ENCODE measurements at regions not wholly inside any gene's neighbourhood (a gene's known extent, or its start where the extent isn't known, plus 50 kb on each side); places are given as distances from the start of the nearest gene placed in this dataset.

DNA sequence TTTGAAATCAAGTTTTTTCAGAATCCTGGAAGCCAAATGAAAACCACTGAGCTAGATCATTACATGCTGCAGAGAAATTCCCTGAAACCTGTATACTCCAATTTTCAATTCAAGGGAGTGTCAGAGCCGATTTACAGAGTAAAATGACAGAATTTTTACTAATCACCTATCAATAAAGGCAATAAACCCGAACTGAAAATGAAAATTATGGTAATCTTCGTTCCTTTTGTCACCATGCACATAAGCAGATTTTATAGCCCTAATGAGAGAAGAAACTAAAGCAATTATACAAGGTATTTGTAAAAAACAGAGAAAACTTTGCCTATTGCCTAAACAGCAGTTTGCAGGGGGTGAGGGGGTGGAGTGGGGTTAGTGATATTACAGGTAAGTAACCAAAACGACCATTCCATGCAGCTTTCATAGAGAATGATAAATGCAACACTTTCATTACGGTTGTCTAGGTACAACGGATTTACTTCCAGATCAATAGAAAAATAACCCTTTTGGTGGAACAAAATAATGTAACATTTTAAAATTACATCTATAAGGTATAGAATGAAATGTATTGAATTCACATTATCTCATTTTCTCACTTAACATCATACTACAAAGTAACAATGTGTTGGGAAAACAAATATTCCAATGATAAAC is 115.2 kb upstream of the BEND6 start:
- no peak overlapping the region for H3K4me3 ChIP-seq (ENCODE audit: low read length in 2 of 2)
- 91 to 92% methylated on average over 6 of the region's 6 CpGs for WGBS, 2 donors
- intact Hi-C loops (cut with DNase I), result loop anchor here (5.0 kb wide), 5 partner anchors 32 to 132 kb away; no protein-coding TSS in a partner anchor

DNA sequence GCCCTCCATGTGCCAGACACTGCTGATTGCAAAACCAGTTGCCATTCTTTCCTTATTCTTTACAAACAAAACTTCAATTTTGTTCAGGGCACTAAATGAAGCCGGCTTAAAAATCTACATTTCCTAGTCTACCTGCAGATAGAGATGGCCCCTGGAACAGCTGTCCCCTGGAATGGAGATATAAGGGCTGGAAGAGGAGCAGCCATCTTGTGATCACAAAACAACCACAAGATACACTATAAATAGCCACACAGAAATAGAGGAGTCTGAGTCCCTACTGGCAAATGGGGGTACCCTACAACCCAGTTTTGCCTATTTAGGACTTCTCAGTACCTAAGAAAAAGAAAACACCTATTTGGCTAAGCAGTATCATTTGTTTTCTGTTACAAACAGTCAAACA is 115.9 kb upstream of the BEND6 start:
- Histone ChIP-seq H3K4me1 (ENCODE audit: control insufficient read depth in 1 of 2, insufficient read depth in 2 of 2, low read length in 2 of 2) (no peaks in the 10 kb centered on the region), H3K36me3 (ENCODE audit: control insufficient read depth in 1 of 2, insufficient read depth in 2 of 2, low read length in 1 of 2) (no peaks in the 10 kb centered on the region), H3K27me3 (ENCODE audit: control insufficient read depth in 1 of 2, insufficient read depth in 2 of 2, low read length in 1 of 2) (no peaks in the 10 kb centered on the region), H3K27ac (ENCODE audit: low read depth in 1 of 2, low read length in 2 of 2) (no peak overlapping the region), H3K9me3 (ENCODE audit: control insufficient read depth, low read length) (no peaks in the 10 kb centered on the region), H3K4me3 (ENCODE audit: low read length in 2 of 2) (no peak overlapping the region)
- intact Hi-C loops (cut with DNase I), result loop anchor here in 1 of 2 donors (5.0 kb wide), 1 partner anchor 37 kb away; no protein-coding TSS in a partner anchor
- WGBS, 2 donors, result 92 to 93% methylated on average over 1 of the region's 1 CpG
- no peak for DNase-seq
- ATAC-seq (ENCODE audit: low FRiP score), result no peak

More for the DNA sequence above, 115.2 kb upstream of the BEND6 start:
- H3K27ac ChIP-seq (ENCODE audit: low read depth in 1 of 2, low read length in 2 of 2), result no peak overlapping the region
- H3K36me3 ChIP-seq (ENCODE audit: control insufficient read depth in 1 of 2, insufficient read depth in 2 of 2, low read length in 1 of 2), result no peaks in the 10 kb centered on the region
- ATAC-seq (ENCODE audit: low FRiP score) (no peak), DNase-seq (no peak)
- H3K9me3 ChIP-seq (ENCODE audit: control insufficient read depth, low read length), result no peaks in the 10 kb centered on the region
- H3K27me3 ChIP-seq (ENCODE audit: control insufficient read depth in 1 of 2, insufficient read depth in 2 of 2, low read length in 1 of 2), result no peaks in the 10 kb centered on the region
- no peaks in the 10 kb centered on the region for H3K4me1 ChIP-seq (ENCODE audit: control insufficient read depth in 1 of 2, insufficient read depth in 2 of 2, low read length in 2 of 2)

DNA sequence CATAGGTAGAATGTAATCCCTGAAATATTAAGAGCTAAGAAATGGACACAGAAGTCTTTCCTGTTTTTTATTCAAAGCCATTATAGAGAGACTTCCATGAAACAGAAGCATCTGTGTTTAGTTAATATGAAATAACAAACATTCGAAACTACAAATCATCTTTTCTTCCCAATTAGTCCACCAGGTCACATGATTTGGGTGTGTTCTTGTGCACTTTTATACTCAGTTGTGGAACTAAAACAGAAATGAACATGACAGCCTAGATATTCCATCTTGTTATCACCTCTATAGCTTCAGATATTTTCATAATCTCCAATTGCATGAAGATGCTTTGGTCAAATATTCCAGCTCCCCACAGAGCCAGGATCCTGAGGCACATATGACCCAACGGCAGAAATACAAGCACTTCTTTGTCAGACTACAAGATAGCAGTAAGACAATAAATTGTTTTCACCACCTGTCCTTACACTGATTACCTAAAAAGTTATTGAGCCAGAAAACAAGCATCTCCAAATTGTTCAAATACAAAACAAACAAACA is 116.8 kb upstream of the BEND6 start:
- DNase-seq (no peak), ATAC-seq (ENCODE audit: low FRiP score) (no peak)
- 90 to 94% methylated on average over 2 of the region's 2 CpGs for WGBS, 2 donors
- Histone ChIP-seq H3K36me3 (ENCODE audit: control insufficient read depth in 1 of 2, insufficient read depth in 2 of 2, low read length in 1 of 2) (no peaks in the 10 kb centered on the region), H3K27me3 (ENCODE audit: control insufficient read depth in 1 of 2, insufficient read depth in 2 of 2, low read length in 1 of 2) (no peaks in the 10 kb centered on the region), H3K4me3 (ENCODE audit: low read length in 2 of 2) (no peak overlapping the region), H3K9me3 (ENCODE audit: control insufficient read depth, low read length) (no peaks in the 10 kb centered on the region), H3K27ac (ENCODE audit: low read depth in 1 of 2, low read length in 2 of 2) (no peak overlapping the region), H3K4me1 (ENCODE audit: control insufficient read depth in 1 of 2, insufficient read depth in 2 of 2, low read length in 2 of 2) (no peaks in the 10 kb centered on the region)
- intact Hi-C loops (cut with DNase I), result loop anchor here in 1 of 2 donors (5.0 kb wide), 1 partner anchor 36 kb away; no protein-coding TSS in a partner anchor

DNA sequence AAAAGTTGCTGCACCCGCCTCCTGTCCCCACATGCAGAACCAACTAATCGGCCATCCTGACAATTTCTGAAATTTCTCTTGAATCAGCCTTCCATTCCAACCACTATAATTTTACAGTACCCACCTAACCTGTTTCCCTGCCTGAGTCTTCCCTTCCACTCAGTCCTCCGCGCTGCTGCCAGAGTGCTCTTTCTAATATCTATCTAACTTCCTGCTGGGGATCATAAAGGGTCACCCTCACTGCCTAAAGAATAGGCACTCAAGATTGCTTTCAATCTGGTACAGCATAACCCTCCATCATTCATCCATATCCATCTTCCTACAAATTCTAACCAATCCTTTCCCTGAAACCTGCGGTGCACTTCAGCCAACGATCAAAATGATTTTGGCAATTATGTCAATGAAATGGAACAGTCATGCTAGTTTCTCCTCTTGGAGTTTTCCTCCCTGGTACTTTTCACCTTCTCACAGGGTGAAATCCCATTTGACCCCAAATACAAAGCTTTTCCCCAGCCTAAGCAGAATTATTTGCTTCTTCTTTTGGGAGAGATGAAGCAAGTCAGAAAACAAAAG is 117.5 kb upstream of the BEND6 start:
- no peaks in the 10 kb centered on the region for H3K36me3 ChIP-seq (ENCODE audit: control insufficient read depth in 1 of 2, insufficient read depth in 2 of 2, low read length in 1 of 2)
- no peaks in the 10 kb centered on the region for H3K27me3 ChIP-seq (ENCODE audit: control insufficient read depth in 1 of 2, insufficient read depth in 2 of 2, low read length in 1 of 2)
- intact Hi-C loops (cut with DNase I), result loop anchor here in 1 of 2 donors (5.0 kb wide), 1 partner anchor 35 kb away; no protein-coding TSS in a partner anchor
- WGBS, 2 donors, result 94 to 95% methylated on average over 6 of the region's 6 CpGs
- H3K4me1 ChIP-seq (ENCODE audit: control insufficient read depth in 1 of 2, insufficient read depth in 2 of 2, low read length in 2 of 2), result no peaks in the 10 kb centered on the region
- H3K9me3 ChIP-seq (ENCODE audit: control insufficient read depth, low read length), result no peaks in the 10 kb centered on the region
- DNase-seq, result no peak
- no peak overlapping the region for H3K4me3 ChIP-seq (ENCODE audit: low read length in 2 of 2)
- no peak for ATAC-seq (ENCODE audit: low FRiP score)
- no peak overlapping the region for H3K27ac ChIP-seq (ENCODE audit: low read depth in 1 of 2, low read length in 2 of 2)

DNA sequence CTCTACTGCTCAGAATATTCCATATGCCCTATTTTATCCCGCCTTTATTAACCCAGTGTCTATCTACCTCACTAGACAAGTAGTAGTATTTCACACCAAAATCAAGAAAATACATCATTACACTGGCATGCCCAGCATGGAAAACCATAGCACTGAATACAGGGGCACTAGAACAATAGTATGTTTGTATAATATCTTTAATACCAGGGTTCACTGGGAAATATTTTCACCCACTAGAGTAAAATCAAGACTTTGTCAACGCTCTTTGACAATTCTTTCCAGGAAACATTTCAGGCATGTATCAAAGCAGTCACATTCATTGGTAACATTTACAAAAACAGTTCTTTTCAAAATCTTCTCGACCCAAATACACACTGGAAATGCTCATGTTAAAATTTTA is 119.3 kb upstream of the BEND6 start:
- H3K4me1 ChIP-seq (ENCODE audit: control insufficient read depth in 1 of 2, insufficient read depth in 2 of 2, low read length in 2 of 2), result no peaks in the 10 kb centered on the region
- H3K9me3 ChIP-seq (ENCODE audit: control insufficient read depth, low read length), result no peaks in the 10 kb centered on the region
- ATAC-seq (ENCODE audit: low FRiP score) (no peak), DNase-seq (no peak)
- no peaks in the 10 kb centered on the region for H3K27me3 ChIP-seq (ENCODE audit: control insufficient read depth in 1 of 2, insufficient read depth in 2 of 2, low read length in 1 of 2)
- H3K4me3 ChIP-seq (ENCODE audit: low read length in 2 of 2), result no peak overlapping the region
- WGBS, 2 donors, result 90 to 93% methylated on average over 3 of the region's 3 CpGs
- no peaks in the 10 kb centered on the region for H3K36me3 ChIP-seq (ENCODE audit: control insufficient read depth in 1 of 2, insufficient read depth in 2 of 2, low read length in 1 of 2)
- intact Hi-C loops (cut with DNase I), result loop anchor here in 1 of 2 donors (5.0 kb wide), 1 partner anchor 33 kb away; no protein-coding TSS in a partner anchor
- no peak overlapping the region for H3K27ac ChIP-seq (ENCODE audit: low read depth in 1 of 2, low read length in 2 of 2)

DNA sequence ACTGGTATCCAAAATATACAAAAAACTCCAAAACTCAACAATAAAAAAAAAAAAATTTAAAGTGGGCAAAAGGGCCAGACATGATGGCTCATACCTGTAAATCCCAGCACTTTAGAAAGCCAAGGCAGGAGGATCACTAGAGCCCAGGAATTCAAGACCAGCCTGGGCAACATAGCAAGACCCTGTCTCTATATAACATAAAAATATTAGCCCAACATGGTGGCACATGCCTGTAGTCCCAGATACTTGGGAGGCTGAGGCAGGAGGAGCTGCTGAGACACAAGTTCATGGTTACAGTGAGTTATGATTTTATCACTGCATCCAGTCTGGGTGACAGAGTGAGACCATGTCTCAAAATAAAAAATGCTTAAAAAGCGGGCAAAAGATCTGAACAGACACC is 121.0 kb upstream of the BEND6 start:
- no peak overlapping the region for H3K27ac ChIP-seq (ENCODE audit: low read depth in 1 of 2, low read length in 2 of 2)
- peaks cover 0 to 2% of the 10 kb centered on the region in 2 donors for H3K4me1 ChIP-seq (ENCODE audit: control insufficient read depth in 1 of 2, insufficient read depth in 2 of 2, low read length in 2 of 2)
- H3K36me3 ChIP-seq (ENCODE audit: control insufficient read depth in 1 of 2, insufficient read depth in 2 of 2, low read length in 1 of 2), result no peaks in the 10 kb centered on the region
- no peak for DNase-seq
- H3K9me3 ChIP-seq (ENCODE audit: control insufficient read depth, low read length), result no peaks in the 10 kb centered on the region
- ATAC-seq (ENCODE audit: low FRiP score), result no peak
- WGBS, 2 donors, result 96 to 99% methylated on average over 1 of the region's 1 CpG
- no peaks in the 10 kb centered on the region for H3K27me3 ChIP-seq (ENCODE audit: control insufficient read depth in 1 of 2, insufficient read depth in 2 of 2, low read length in 1 of 2)
- H3K4me3 ChIP-seq (ENCODE audit: low read length in 2 of 2), result no peak overlapping the region
- intact Hi-C loops (cut with DNase I), result no loop called here

DNA sequence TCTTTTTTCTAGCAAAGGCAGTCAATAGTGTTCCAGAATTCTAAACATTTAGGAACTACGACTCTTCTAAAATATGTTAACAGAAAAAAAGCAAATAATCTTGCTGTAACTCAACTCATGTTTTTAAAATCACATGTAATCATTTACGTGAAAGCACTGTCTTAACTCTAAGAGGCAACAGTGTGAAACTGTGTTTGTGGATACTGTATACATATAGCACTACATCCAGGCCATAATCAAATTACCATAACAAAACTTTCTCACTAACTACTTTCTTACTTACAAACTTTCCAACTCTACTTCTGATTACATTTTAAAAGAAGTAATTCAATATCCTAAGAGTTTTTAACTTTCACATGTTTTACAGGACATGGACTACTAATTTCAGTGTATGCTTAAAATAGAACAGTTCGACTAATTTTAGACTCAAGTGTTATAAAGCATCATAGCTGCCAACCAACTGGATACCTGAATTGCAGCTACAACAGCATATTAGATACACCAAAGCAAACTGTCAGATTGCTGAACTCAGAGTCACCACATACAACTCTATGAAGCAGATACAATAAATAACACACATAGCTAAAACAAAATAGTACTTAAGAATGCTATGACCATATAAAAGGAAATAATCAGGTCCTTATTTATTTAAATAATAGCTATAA is 121.6 kb upstream of the BEND6 start:
- Histone ChIP-seq H3K9me3 (ENCODE audit: control insufficient read depth, low read length) (no peaks in the 10 kb centered on the region), H3K36me3 (ENCODE audit: control insufficient read depth in 1 of 2, insufficient read depth in 2 of 2, low read length in 1 of 2) (no peaks in the 10 kb centered on the region), H3K27ac (ENCODE audit: low read depth in 1 of 2, low read length in 2 of 2) (no peak overlapping the region), H3K4me1 (ENCODE audit: control insufficient read depth in 1 of 2, insufficient read depth in 2 of 2, low read length in 2 of 2) (peaks cover 1 to 2% of the 10 kb centered on the region in 2 donors), H3K27me3 (ENCODE audit: control insufficient read depth in 1 of 2, insufficient read depth in 2 of 2, low read length in 1 of 2) (no peaks in the 10 kb centered on the region), H3K4me3 (ENCODE audit: low read length in 2 of 2) (no peak overlapping the region)
- ATAC-seq (ENCODE audit: low FRiP score) (no peak), DNase-seq (no peak)
- intact Hi-C loops (cut with DNase I), result no loop called here
- WGBS, 2 donors, result 50 to 54% methylated on average over 3 of the region's 3 CpGs

DNA sequence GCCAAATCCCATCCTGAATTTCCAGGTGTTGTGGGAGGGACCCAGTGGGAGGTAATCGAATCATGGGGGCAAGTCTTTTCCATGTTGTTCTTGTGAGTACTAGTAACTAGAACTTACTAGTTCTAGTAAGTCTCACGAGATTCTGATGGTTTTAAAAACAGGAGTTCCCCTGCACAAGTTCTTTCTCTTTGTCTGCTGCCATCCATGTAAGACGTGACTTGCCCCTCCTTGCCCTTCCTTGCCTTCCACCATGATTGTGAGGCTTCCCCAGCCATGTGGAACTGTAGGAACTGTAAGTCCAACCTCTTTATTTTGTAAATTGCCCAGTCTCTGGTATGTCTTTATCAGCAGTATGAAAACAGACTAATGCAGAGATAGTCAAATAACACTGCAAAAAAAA is 122.7 kb upstream of the BEND6 start:
- 90 to 95% methylated on average over 3 of the region's 3 CpGs for WGBS, 2 donors

More for the DNA sequence above, 122.7 kb upstream of the BEND6 start:
- Histone ChIP-seq H3K4me3 (ENCODE audit: low read length in 2 of 2) (no peak overlapping the region), H3K36me3 (ENCODE audit: control insufficient read depth in 1 of 2, insufficient read depth in 2 of 2, low read length in 1 of 2) (no peaks in the 10 kb centered on the region), H3K27me3 (ENCODE audit: control insufficient read depth in 1 of 2, insufficient read depth in 2 of 2, low read length in 1 of 2) (no peaks in the 10 kb centered on the region), H3K4me1 (ENCODE audit: control insufficient read depth in 1 of 2, insufficient read depth in 2 of 2, low read length in 2 of 2) (peaks cover 1 to 2% of the 10 kb centered on the region in 2 donors), H3K27ac (ENCODE audit: low read depth in 1 of 2, low read length in 2 of 2) (no peak overlapping the region), H3K9me3 (ENCODE audit: control insufficient read depth, low read length) (no peaks in the 10 kb centered on the region)
- intact Hi-C loops (cut with DNase I), result no loop called here
- DNase-seq (no peak), ATAC-seq (ENCODE audit: low FRiP score) (no peak)
